Endothelial cell of hepatic sinusoid (primary cell): ENCODE measurements at regions not wholly inside any gene's neighbourhood (a gene's known extent, or its start where the extent isn't known, plus 50 kb on each side); places are given as distances from the start of the nearest gene placed in this dataset.

Experiments
- in situ Hi-C: cut with HindIII; loops from 2 replicates; pipeline ENCODE4 v1.10.0; 2017; ENCODE audit warnings: low sequenced_read_pairs

DNA sequence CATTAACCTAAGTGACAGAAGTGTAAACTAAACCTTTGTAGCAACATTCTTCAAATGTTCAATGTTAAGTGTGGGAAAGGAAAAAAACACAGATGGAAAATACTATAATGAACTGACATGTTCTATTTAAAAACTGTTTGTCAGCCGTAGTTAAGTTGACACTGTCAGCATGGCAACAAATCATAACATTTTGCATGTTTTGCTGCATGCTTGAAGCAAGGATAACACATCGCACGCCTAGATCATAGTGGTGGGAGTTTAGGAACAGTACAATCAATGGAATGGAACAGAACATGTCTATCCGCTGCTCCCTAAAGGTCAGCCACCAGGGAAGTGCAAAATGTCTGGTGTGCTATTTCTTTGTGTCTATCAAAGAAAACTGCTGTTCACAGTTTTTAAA, 62.5 kb upstream of the ESRRG start:
- in situ Hi-C loops = no loop called here

DNA sequence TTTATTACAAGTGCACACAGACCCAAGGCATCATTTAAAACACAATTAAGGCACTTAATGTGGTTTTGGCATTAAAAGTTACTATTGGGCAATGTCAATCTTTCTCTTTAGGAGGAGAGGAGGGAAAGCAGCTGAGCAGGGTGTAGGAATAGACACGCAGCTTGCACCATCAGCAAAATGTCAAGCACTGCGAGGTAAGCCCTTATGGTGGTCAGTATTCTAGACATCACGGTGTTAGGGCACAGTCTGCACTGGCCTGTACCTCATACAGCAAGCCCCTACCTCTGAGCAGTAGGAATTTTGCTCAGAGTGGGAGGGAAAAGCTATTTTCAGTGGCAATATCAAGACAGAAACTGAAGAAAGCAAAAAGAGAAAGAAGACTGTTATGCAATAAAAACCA, 62.0 kb upstream of the ESRRG start:
- in situ Hi-C loops = no loop called here

DNA sequence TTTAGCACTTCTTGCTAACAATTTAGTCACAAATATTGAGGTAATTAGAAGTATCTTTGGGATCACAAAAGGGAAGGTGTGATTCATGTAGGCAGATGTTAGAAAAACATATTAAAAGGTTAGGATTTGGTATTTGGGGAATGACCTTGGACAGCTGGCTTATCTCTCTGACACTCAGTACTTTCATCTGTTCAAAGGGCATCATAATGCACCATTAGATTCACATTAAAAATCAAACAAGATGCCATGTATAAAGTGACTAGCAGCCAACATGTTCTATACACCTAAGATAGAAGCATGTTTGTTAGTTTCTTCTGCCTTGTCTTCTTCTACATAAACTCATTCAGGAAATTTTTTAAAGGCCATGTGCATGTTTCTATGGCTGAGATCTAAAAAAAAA, 56.5 kb upstream of the ESRRG start:
- in situ Hi-C loops = loop anchor here (5.0 kb wide), 2 partner anchors 58 to 103 kb away; no protein-coding TSS in a partner anchor

DNA sequence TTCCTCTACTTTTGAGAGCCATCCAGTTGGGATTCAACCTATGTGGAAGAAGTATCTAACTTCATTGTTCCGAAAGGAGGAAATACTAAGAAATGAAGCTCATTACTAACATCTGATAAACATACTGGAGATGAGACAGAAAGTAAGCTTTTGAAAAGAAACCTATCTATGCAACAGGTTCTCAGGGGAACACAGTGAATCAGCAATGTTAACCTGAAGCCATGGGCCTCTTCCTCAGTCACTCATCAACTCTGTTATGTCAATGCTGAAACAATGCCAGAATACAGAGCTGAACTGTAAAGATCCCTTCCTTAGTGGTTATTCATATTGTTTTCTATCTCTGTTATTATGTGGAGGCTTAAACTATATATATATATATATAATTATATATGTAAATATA, 55.5 kb upstream of the ESRRG start:
- in situ Hi-C loops = no loop called here

DNA sequence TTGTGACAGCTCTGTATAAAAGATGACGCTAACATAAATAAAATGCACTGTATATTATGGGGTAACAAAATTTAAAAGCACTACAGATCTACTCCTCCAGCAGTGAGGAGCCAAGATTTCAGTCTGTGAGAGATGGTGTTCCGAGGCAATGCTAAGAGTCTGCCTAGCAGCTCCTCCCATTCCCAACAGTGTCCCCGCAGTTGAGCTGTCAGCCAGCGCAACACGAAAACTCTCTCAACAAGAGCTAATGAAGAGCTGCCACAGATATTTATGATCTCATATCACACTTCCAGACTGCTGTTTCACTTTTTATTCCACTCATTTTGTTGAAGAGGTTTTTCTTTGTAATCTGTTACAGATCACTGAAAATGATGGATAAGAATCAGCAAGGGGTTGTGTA, 53.9 kb upstream of the ESRRG start:
- in situ Hi-C loops = no loop called here
